PC-3 (cell line): ENCODE measurements at regions not wholly inside any gene's neighbourhood (a gene's known extent, or its start where the extent isn't known, plus 50 kb on each side); places are given as distances from the start of the nearest gene placed in this dataset.

Experiments used
- ATAC-seq: fragments of 200-7000 bp; cut with Tn5 transposase; 2 replicates; pipeline ENCODE4 v1.9.1; 2020; ENCODE audit warnings: mild to moderate bottlenecking, moderate library complexity
- BruUV-seq: library from RNA; stranded (reverse); fragments of 400-500 nt; replicated peaks from 2 replicates; lab custom pipeline; 2021; lab: Mats Ljungman, UMichigan
- CTCF ChIA-PET: fragments of 300-600 bp; sonication (Branson Sonifier 250); formaldehyde crosslinking; loops from one replicate; lab custom pipeline; 2022; ENCODE audit warnings: antibody characterized with exemption; lab: Charles Lee
- POLR2A ChIA-PET: fragments of 300-600 bp; sonication (Branson Sonifier 250); formaldehyde crosslinking; loops from one replicate; lab custom pipeline; 2022; ENCODE audit warnings: antibody characterized with exemption; ENCODE audit not compliant: unreplicated experiment; lab: Charles Lee
- DNase-seq: peaks from one replicate; pipeline ENCODE4 v3.0.0-alpha.2; 2015
- H2AFZ ChIP-seq: fragments of 300-600 bp; sonication (generic); 2 replicates; pipeline ENCODE4 v1.6.0; 2016; ENCODE audit warnings: antibody characterized with exemption, low read length
- H3F3A ChIP-seq: fragments of 300-600 bp; sonication (generic); one replicate; pipeline ENCODE4 v1.6.0; 2017; ENCODE audit warnings: antibody characterized with exemption, low read length, control low read depth, mild to moderate bottlenecking; ENCODE audit not compliant: unreplicated experiment
- H3K27ac ChIP-seq: fragments of 300-600 bp; sonication (generic); 2 replicates; pipeline ENCODE4 v1.5.1; 2016; ENCODE audit warnings: mild to moderate bottlenecking, low read length
- H3K27me3 ChIP-seq: fragments of 300-600 bp; sonication (generic); 2 replicates; pipeline ENCODE4 v1.6.1; 2016; ENCODE audit warnings: low read length, mixed read lengths
- H3K36me3 ChIP-seq: fragments of 300-600 bp; sonication (generic); 2 replicates; pipeline ENCODE4 v1.6.1; 2016; ENCODE audit warnings: low read depth, mixed run types, low read length, mixed read lengths
- H3K4me1 ChIP-seq: fragments of 300-600 bp; sonication (generic); 2 replicates; pipeline ENCODE4 v1.5.1; 2016; ENCODE audit warnings: low read length; ENCODE audit not compliant: insufficient read depth
- H3K4me2 ChIP-seq: fragments of 300-600 bp; sonication (generic); 2 replicates; pipeline ENCODE4 v1.6.0; 2016; ENCODE audit warnings: low read length
- H3K4me3 ChIP-seq: fragments of 300-600 bp; sonication (generic); 2 replicates; pipeline ENCODE4 v1.5.1; 2016; ENCODE audit warnings: mild to moderate bottlenecking, low read length, mixed read lengths
- H3K79me2 ChIP-seq: fragments of 300-600 bp; sonication (generic); 2 replicates; pipeline ENCODE4 v1.6.1; 2017; ENCODE audit warnings: low read length, mixed read lengths
- H3K9ac ChIP-seq: fragments of 300-600 bp; sonication (generic); 2 replicates; pipeline ENCODE4 v1.6.0; 2016; ENCODE audit warnings: mild to moderate bottlenecking, low read length
- H3K9me2 ChIP-seq: fragments of 300-600 bp; sonication (generic); replicated peaks from 2 replicates; pipeline ENCODE4 v1.6.1; 2016; ENCODE audit warnings: mixed run types, low read length, mixed read lengths
- H3K9me3 ChIP-seq: fragments of 300-600 bp; sonication (generic); 2 replicates; pipeline ENCODE4 v1.6.1; 2016; ENCODE audit warnings: low read length, mixed read lengths
- H4K20me1 ChIP-seq: fragments of 300-600 bp; sonication (generic); 2 replicates; pipeline ENCODE4 v1.6.1; 2016; ENCODE audit warnings: low read length, mixed read lengths
- EZH2 ChIP-seq: fragments of 300-600 bp; sonication (generic); IDR thresholded peaks from one replicate; pipeline ENCODE4 v1.6.1; 2017; ENCODE audit warnings: antibody characterized with exemption, mild to moderate bottlenecking, low read length; ENCODE audit not compliant: unreplicated experiment
- EZH2phosphoT487 ChIP-seq: fragments of 300-600 bp; sonication (generic); IDR thresholded peaks from 2 replicates; pipeline ENCODE4 v1.6.1; 2018; ENCODE audit warnings: mild to moderate bottlenecking, antibody characterized with exemption, low read length, borderline replicate concordance
- intact Hi-C: fragments of 100-400 bp; cut with micrococcal nuclease; formaldehyde crosslinking; loops from 2 replicates; pipeline ENCODE4 v1.9.0; 2023
- TF ChIP-seq, protein P1 (sequence below): fragments of 300-600 bp; sonication (generic); conservative IDR thresholded peaks from 2 replicates; pipeline ENCODE4 v1.5.1; 2017; ENCODE audit warnings: antibody characterized with exemption, low read depth, mild to moderate bottlenecking, low read length

DNA sequence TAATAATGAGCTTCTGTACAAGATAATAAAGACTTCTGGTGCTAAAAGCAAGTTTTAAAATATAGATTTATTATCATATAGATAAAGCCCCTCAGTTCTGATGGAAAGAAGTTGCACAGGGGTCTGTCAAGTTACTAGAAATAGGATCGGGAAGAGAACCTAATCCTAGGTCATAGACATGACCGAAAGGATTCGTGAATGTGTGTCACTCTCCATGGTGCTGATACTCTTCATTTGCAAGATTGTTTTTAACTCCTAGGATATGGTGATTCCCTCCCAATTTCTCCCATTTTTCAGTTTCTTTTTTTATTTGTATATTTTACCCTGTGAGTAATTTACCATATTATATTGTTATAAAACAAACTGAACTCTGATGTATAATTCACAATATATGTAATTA, 58.9 kb upstream of the CTNNA2 start:
- H3K9me3 ChIP-seq: 0 out of 2 replicates have a peak, but pooled peaks cover 26% of the 10 kb centered on the region
- H3K36me3 ChIP-seq: no peaks in the 10 kb centered on the region
- POLR2A ChIA-PET: no interaction called here
- no peak overlapping the region for H3K4me2 ChIP-seq
- H3K9ac ChIP-seq: no peak overlapping the region
- BruUV-seq: no TSS peak
- CTCF ChIA-PET: no interaction called here
- H3K27me3 ChIP-seq: no peaks in the 10 kb centered on the region
- no peaks in the 10 kb centered on the region for H4K20me1 ChIP-seq
- H3K27ac ChIP-seq: no peak overlapping the region
- H2AFZ ChIP-seq: no peak overlapping the region
- no peak for DNase-seq
- H3F3A ChIP-seq: no peaks in the 10 kb centered on the region
- no peak for TF ChIP-seq EZH2
- no peaks in the 10 kb centered on the region for H3K9me2 ChIP-seq
- no peaks in the 10 kb centered on the region for H3K79me2 ChIP-seq
- intact Hi-C loops: no loop called here
- ATAC-seq: no peak
- no peaks in the 10 kb centered on the region for H3K4me1 ChIP-seq
- H3K4me3 ChIP-seq: no peak overlapping the region

DNA sequence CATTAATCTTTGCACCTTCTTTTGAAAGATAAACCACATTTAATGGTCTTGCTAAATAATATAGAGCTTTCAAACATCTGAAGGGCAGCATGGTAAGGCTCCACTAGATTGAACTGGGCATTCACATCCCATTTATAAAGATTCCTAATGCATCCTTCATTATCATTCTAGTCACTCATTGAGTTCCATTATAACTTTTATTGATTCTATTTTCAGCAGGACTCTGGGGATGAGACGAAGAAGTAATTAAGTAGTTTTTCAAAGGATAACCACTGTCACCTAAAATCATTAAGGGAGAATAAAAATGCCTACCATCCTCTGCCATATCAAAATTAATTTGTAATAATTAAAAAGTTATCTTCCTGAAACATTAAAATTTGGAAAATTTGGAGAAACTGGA, 60.2 kb upstream of the CTNNA2 start:
- no peak for TF ChIP-seq EZH2phosphoT487
- TF ChIP-seq, protein P1, sequence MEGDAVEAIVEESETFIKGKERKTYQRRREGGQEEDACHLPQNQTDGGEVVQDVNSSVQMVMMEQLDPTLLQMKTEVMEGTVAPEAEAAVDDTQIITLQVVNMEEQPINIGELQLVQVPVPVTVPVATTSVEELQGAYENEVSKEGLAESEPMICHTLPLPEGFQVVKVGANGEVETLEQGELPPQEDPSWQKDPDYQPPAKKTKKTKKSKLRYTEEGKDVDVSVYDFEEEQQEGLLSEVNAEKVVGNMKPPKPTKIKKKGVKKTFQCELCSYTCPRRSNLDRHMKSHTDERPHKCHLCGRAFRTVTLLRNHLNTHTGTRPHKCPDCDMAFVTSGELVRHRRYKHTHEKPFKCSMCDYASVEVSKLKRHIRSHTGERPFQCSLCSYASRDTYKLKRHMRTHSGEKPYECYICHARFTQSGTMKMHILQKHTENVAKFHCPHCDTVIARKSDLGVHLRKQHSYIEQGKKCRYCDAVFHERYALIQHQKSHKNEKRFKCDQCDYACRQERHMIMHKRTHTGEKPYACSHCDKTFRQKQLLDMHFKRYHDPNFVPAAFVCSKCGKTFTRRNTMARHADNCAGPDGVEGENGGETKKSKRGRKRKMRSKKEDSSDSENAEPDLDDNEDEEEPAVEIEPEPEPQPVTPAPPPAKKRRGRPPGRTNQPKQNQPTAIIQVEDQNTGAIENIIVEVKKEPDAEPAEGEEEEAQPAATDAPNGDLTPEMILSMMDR: no peak
- TF ChIP-seq EZH2: no peak
- Histone ChIP-seq H3K9ac (no peak overlapping the region), H3K36me3 (no peaks in the 10 kb centered on the region), H3K4me1 (no peaks in the 10 kb centered on the region), H3K27ac (no peak overlapping the region), H3K4me3 (no peak overlapping the region), H3K9me3 (0 out of 2 replicates have a peak, but pooled peaks cover 28% of the 10 kb centered on the region), H3F3A (no peaks in the 10 kb centered on the region), H3K9me2 (no peaks in the 10 kb centered on the region), H4K20me1 (no peaks in the 10 kb centered on the region), H3K4me2 (no peak overlapping the region), H2AFZ (no peak overlapping the region), H3K27me3 (no peaks in the 10 kb centered on the region), H3K79me2 (no peaks in the 10 kb centered on the region)
- no TSS peak for BruUV-seq
- ATAC-seq (no peak), DNase-seq (no peak)
- ChIA-PET CTCF (no interaction called here), POLR2A (no interaction called here)
- intact Hi-C loops: no loop called here

DNA sequence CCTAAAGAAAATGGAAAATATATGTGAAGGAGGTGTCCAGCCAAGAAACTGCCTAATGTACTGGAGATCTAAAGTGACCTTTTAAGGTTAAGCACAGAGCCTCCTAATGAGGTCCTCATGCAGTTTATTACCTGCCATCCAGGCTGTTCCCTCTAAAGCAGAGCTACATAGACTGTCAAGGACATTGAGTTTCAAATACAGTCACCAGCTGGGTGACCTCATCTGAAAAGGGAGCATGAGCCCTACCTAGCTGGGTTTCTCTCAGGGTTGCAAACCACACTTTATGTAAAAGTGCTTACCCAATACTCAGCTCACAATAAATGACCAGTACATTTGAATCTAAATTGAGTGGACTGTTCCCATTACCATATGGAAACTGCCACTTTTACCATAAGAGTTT, 65.4 kb upstream of the CTNNA2 start:
- DNase-seq: no peak
- no peak overlapping the region for H3K27ac ChIP-seq
- H3K4me3 ChIP-seq: no peak overlapping the region
- ChIA-PET CTCF (no interaction called here), POLR2A (no interaction called here)
- no peaks in the 10 kb centered on the region; the same call in 1 of the 2 replicates for H3K36me3 ChIP-seq
- no peaks in the 10 kb centered on the region for H3K4me1 ChIP-seq
- H3K27me3 ChIP-seq: no peaks in the 10 kb centered on the region
- peaks cover 26% of the 10 kb centered on the region; the same call in 1 of the 2 replicates for H3K9me3 ChIP-seq
- no peak overlapping the region for H2AFZ ChIP-seq
- no peaks in the 10 kb centered on the region for H3K9me2 ChIP-seq
- H3K79me2 ChIP-seq: no peaks in the 10 kb centered on the region
- intact Hi-C loops: no loop called here
- BruUV-seq: no TSS peak
- H4K20me1 ChIP-seq: no peaks in the 10 kb centered on the region
- no peaks in the 10 kb centered on the region for H3F3A ChIP-seq
- H3K9ac ChIP-seq: no peak overlapping the region
- ATAC-seq: no peak
- no peak overlapping the region for H3K4me2 ChIP-seq
- no peak for TF ChIP-seq EZH2
- TF ChIP-seq, protein P1: no peak
